Cardiac muscle cell (in vitro differentiated cells and primary cell): ENCODE measurements at regions not wholly inside any gene's neighbourhood (a gene's known extent, or its start where the extent isn't known, plus 50 kb on each side); places are given as distances from the start of the nearest gene placed in this dataset.

Source experiments
- DNase-seq, 2 donors: peaks; one replicate each; pipeline versions ENCODE4 v3.0.0 to v3.0.0-alpha.2; 2010 to 2017; ENCODE audit warnings: low read depth in 1 of 2, low spot score in 1 of 2
- H3K27ac ChIP-seq: fragments of 200-600 bp; sonication (generic); 2 replicates; pipeline ENCODE4 v1.5.1; 2016
- H3K27me3 ChIP-seq: fragments of 200-600 bp; sonication (generic); 2 replicates; pipeline ENCODE4 v1.6.0; 2016; ENCODE audit warnings: control low read depth
- H3K36me3 ChIP-seq: fragments of 200-600 bp; sonication (generic); 2 replicates; pipeline ENCODE4 v1.5.1; 2016; ENCODE audit warnings: control low read depth
- H3K4me1 ChIP-seq: fragments of 200-600 bp; sonication (generic); 2 replicates; pipeline ENCODE4 v1.8.1; 2017; ENCODE audit warnings: low read depth, mild to moderate bottlenecking, mixed run types
- H3K4me3 ChIP-seq: fragments of 200-600 bp; sonication (generic); 2 replicates; pipeline ENCODE4 v1.5.1; 2016; ENCODE audit warnings: mild to moderate bottlenecking
- H3K9me3 ChIP-seq: fragments of 200-600 bp; sonication (generic); 2 replicates; pipeline ENCODE4 v1.5.1; 2017; ENCODE audit warnings: low read depth, mild to moderate bottlenecking, control low read depth
- CTCF ChIP-seq: IDR thresholded peaks from 2 replicates; pipeline ENCODE4 v1.5.1; 2012; ENCODE audit warnings: low read depth, mild to moderate bottlenecking, low read length

- H3K4me1 ChIP-seq = no peaks in the 10 kb centered on the region
- H3K4me3 ChIP-seq = no peak overlapping the region
- no peak for TF ChIP-seq CTCF
- no peaks in the 10 kb centered on the region for H3K9me3 ChIP-seq
- H3K36me3 ChIP-seq = no peaks in the 10 kb centered on the region
- DNase-seq = no peak
- no peaks in the 10 kb centered on the region for H3K27me3 ChIP-seq
- no peak overlapping the region for H3K27ac ChIP-seq
These were observed 141.8 kb downstream of the HRH4 start for GRCh38 chr18:24602201-24602600.

GRCh38 chr18:24603151-24603550 lies 142.7 kb downstream of the HRH4 start:
- no peaks in the 10 kb centered on the region for H3K9me3 ChIP-seq
- H3K27me3 ChIP-seq = no peaks in the 10 kb centered on the region
- DNase-seq = peak in 1 of 2 donors; percentile 24
- no peaks in the 10 kb centered on the region for H3K36me3 ChIP-seq
- no peak for TF ChIP-seq CTCF
- H3K4me1 ChIP-seq = no peaks in the 10 kb centered on the region
- no peak overlapping the region for H3K27ac ChIP-seq
- no peak overlapping the region for H3K4me3 ChIP-seq

GRCh38 chr18:24605444-24605843 lies 145.0 kb downstream of the HRH4 start:
- H3K36me3 ChIP-seq = no peaks in the 10 kb centered on the region
- no peak overlapping the region for H3K27ac ChIP-seq
- no peak for DNase-seq
- H3K4me1 ChIP-seq = no peaks in the 10 kb centered on the region
- no peak overlapping the region for H3K4me3 ChIP-seq
- no peaks in the 10 kb centered on the region for H3K9me3 ChIP-seq
- no peak for TF ChIP-seq CTCF
- H3K27me3 ChIP-seq = no peaks in the 10 kb centered on the region

- no peak for TF ChIP-seq CTCF
- H3K27ac ChIP-seq = no peak overlapping the region
- H3K4me1 ChIP-seq = no peaks in the 10 kb centered on the region
- H3K9me3 ChIP-seq = no peaks in the 10 kb centered on the region
- no peak overlapping the region for H3K4me3 ChIP-seq
- H3K27me3 ChIP-seq = no peaks in the 10 kb centered on the region
- no peak for DNase-seq
- H3K36me3 ChIP-seq = no peaks in the 10 kb centered on the region
These were observed 148.8 kb downstream of the HRH4 start for GRCh38 chr18:24609254-24609653.

- H3K4me1 ChIP-seq = no peaks in the 10 kb centered on the region
- no peaks in the 10 kb centered on the region for H3K9me3 ChIP-seq
- no peaks in the 10 kb centered on the region for H3K36me3 ChIP-seq
- H3K27ac ChIP-seq = no peak overlapping the region
- no peak overlapping the region for H3K4me3 ChIP-seq
- TF ChIP-seq CTCF = no peak
- no peak for DNase-seq
- no peaks in the 10 kb centered on the region for H3K27me3 ChIP-seq
These were observed 150.6 kb downstream of the HRH4 start for GRCh38 chr18:24611075-24611474.

GRCh38 chr18:24613896-24614640 lies 153.6 kb downstream of the HRH4 start:
- Histone ChIP-seq H3K4me1 (no peaks in the 10 kb centered on the region), H3K27me3 (no peaks in the 10 kb centered on the region), H3K4me3 (no peak overlapping the region), H3K9me3 (no peaks in the 10 kb centered on the region), H3K36me3 (no peaks in the 10 kb centered on the region), H3K27ac (no peak overlapping the region)
- no peak for DNase-seq
- TF ChIP-seq CTCF = no peak
